ENCODE measurements at regions not wholly inside any gene's neighbourhood (a gene's known extent, or its start where the extent isn't known, plus 50 kb on each side); places are given as distances from the start of the nearest gene placed in this dataset.

GRCh38 chr5:57940879-57941278 lies 458.3 kb upstream of the ACTBL2 start:
- TF ChIP-seq CTCF (conservative IDR thresholded peaks at IDR 0.05), result no peak
- TF ChIP-seq ZFX (IDR thresholded peaks at IDR 0.05), result no peak
